Right lobe of liver (tissue), 6 donors: ENCODE measurements at regions not wholly inside any gene's neighbourhood (a gene's known extent, or its start where the extent isn't known, plus 50 kb on each side); places are given as distances from the start of the nearest gene placed in this dataset.
A peak's percentile ranks its signal among the peaks of the same experiment; 100 is the strongest.
"Not testable (repeated sequence)": the region's sequence is repeated elsewhere in the genome, so short reads cannot be mapped to it uniquely, and the experiment has no call there.

ENCODE experiments used
- ATAC-seq, 4 donors: fragments of 200-7000 bp; cut with Tn5 transposase; one replicate each; pipeline ENCODE4 v1.9.1; 2020; ENCODE audit warnings: mild to moderate bottlenecking in 4 of 4, moderate library complexity in 4 of 4
- DNase-seq, 3 donors: peaks; one replicate each; pipeline ENCODE4 v3.0.0-alpha.2; 2020
- H3K27ac ChIP-seq, 3 donors: fragments of 200-600 bp; one replicate each; pipeline ENCODE4 v1.8.0; 2022
- H3K27me3 ChIP-seq, 2 donors: fragments of 200-600 bp; one replicate each; pipeline ENCODE4 v1.8.0; 2022
- H3K36me3 ChIP-seq, 4 donors: fragments of 200-600 bp; sonication (generic) in 1 of 4; one replicate each; pipeline versions ENCODE4 v1.5.1 to v1.8.0; 2017 to 2022; ENCODE audit warnings: control low read depth in 1 of 4
- H3K4me1 ChIP-seq, 4 donors: fragments of 200-600 bp; sonication (generic) in 1 of 4; one replicate each; pipeline versions ENCODE4 v1.5.1 to v1.8.0; 2017 to 2022; ENCODE audit warnings: control low read depth in 1 of 4
- H3K4me3 ChIP-seq, 3 donors: fragments of 200-600 bp; one replicate each; pipeline ENCODE4 v1.8.0; 2022
- H3K9me3 ChIP-seq, 4 donors: fragments of 200-600 bp; sonication (generic) in 1 of 4; one replicate each; pipeline versions ENCODE4 v1.5.1 to v1.8.0; 2017 to 2022; ENCODE audit warnings: control low read depth in 1 of 4
- CTCF ChIP-seq, 4 donors: fragments of 200-600 bp in 3 of 4; fragments of 450-650 bp in 1 of 4; IDR thresholded peaks; one replicate each; pipeline versions ENCODE4 v1.5.1 to v1.8.0; 2016 to 2022; ENCODE audit warnings: antibody characterized with exemption in 4 of 4, mild to moderate bottlenecking in 2 of 4
- POLR2A ChIP-seq: fragments of 450-650 bp; IDR thresholded peaks from one replicate; pipeline ENCODE4 v1.6.1; 2017; ENCODE audit warnings: antibody characterized with exemption, mild to moderate bottlenecking
- WGBS: methylation state at CpG from one replicate; pipeline ENCODE4 v1.1.6; 2018; ENCODE audit warnings: low coverage, low lambda C conversion rate; ENCODE audit not compliant: insufficient coverage; ENCODE audit errors: missing lambda C conversion rate; 5-methylcytosine and 5-hydroxymethylcytosine counted together
- intact Hi-C, 2 donors: fragments of 100-400 bp; cut with DNase I; formaldehyde crosslinking; loops; one replicate each; pipeline versions ENCODE4 v1.11.2 to v1.14.1; 2022
- donor health status: DM: no; HTN: yes; CAD: no.
- donor health status: DM: no; HTN: no; CAD: no.
- donor health status: DM: no; HTN: no; CAD: no.
- donor health status: DM: no; HTN: yes; CAD: no.
- donor health status: DM: no; HTN: yes; CAD: no.

GRCh38 chr3:153051427-153052095, 110.5 kb upstream of the RAP2B start:
- no peaks in the 10 kb centered on the region for H3K4me1 ChIP-seq
- 60% methylated on average over 6 of the region's 6 CpGs for whole genome bisulfite sequencing
- H3K4me3 ChIP-seq, result no peak overlapping the region
- DNase-seq, result no peak
- no peaks in the 10 kb centered on the region for H3K9me3 ChIP-seq
- H3K27ac ChIP-seq, result no peak overlapping the region
- H3K27me3 ChIP-seq, result no peaks in the 10 kb centered on the region
- intact Hi-C loops, result no loop called here
- no peak for TF ChIP-seq POLR2A
- TF ChIP-seq CTCF (IDR thresholded peaks at IDR 0.05), result no peak
- ATAC-seq, result peak in 1 of 4 donors; percentile 58
- no peaks in the 10 kb centered on the region for H3K36me3 ChIP-seq

- no peak for TF ChIP-seq POLR2A
- no peak for TF ChIP-seq CTCF (IDR thresholded peaks at IDR 0.05)
- Histone ChIP-seq H3K27ac (no peak overlapping the region), H3K27me3 (no peaks in the 10 kb centered on the region), H3K9me3 (no peaks in the 10 kb centered on the region), H3K4me3 (no peak overlapping the region), H3K4me1 (no peaks in the 10 kb centered on the region), H3K36me3 (no peaks in the 10 kb centered on the region)
- DNase-seq, result no peak
- ATAC-seq, result peak in 1 of 4 donors; percentile 28
- intact Hi-C loops, result no loop called here
- 59% methylated on average over 4 of the region's 4 CpGs for WGBS
Measured at GRCh38 chr3:153052096-153052460, 109.9 kb upstream of the RAP2B start.

- DNase-seq (no peak), ATAC-seq (no peak)
- no peaks in the 10 kb centered on the region for H3K36me3 ChIP-seq
- H3K4me3 ChIP-seq, result no peak overlapping the region
- WGBS, result 85% methylated on average over 5 of the region's 5 CpGs
- TF ChIP-seq CTCF (IDR thresholded peaks at IDR 0.05) (no peak), POLR2A (no peak)
- no peaks in the 10 kb centered on the region for H3K27me3 ChIP-seq
- no peaks in the 10 kb centered on the region for H3K9me3 ChIP-seq
- no peak overlapping the region for H3K27ac ChIP-seq
- H3K4me1 ChIP-seq, result no peaks in the 10 kb centered on the region
- intact Hi-C loops, result no loop called here
Measured at GRCh38 chr3:153055217-153055616, 106.8 kb upstream of the RAP2B start.

- no peak overlapping the region for H3K4me3 ChIP-seq
- no peak for TF ChIP-seq POLR2A
- TF ChIP-seq CTCF (IDR thresholded peaks at IDR 0.05), result no peak
- intact Hi-C loops, result no loop called here
- no peaks in the 10 kb centered on the region for H3K4me1 ChIP-seq
- ATAC-seq (no peak), DNase-seq (no peak)
- no peak overlapping the region for H3K27ac ChIP-seq
- H3K9me3 ChIP-seq, result no peaks in the 10 kb centered on the region
- WGBS, result 38% methylated on average over 1 of the region's 2 CpGs
- H3K27me3 ChIP-seq, result no peaks in the 10 kb centered on the region
- H3K36me3 ChIP-seq, result no peaks in the 10 kb centered on the region
Measured at GRCh38 chr3:153055779-153056178, 106.2 kb upstream of the RAP2B start.

- H3K9me3 ChIP-seq, H3K36me3 ChIP-seq, H3K27ac ChIP-seq, H3K27me3 ChIP-seq, intact Hi-C loops, DNase-seq, H3K4me3 ChIP-seq, H3K4me1 ChIP-seq, ATAC-seq: not testable (repeated sequence)
- WGBS, result 53% methylated on average over 6 of the region's 6 CpGs
Measured at GRCh38 chr3:153058031-153058688, 103.9 kb upstream of the RAP2B start.
